ENCODE measurements at regions not wholly inside any gene's neighbourhood (a gene's known extent, or its start where the extent isn't known, plus 50 kb on each side); places are given as distances from the start of the nearest gene placed in this dataset.
"Not testable (repeated sequence)": the region's sequence is repeated elsewhere in the genome, so short reads cannot be mapped to it uniquely, and the experiment has no call there.

DNA sequence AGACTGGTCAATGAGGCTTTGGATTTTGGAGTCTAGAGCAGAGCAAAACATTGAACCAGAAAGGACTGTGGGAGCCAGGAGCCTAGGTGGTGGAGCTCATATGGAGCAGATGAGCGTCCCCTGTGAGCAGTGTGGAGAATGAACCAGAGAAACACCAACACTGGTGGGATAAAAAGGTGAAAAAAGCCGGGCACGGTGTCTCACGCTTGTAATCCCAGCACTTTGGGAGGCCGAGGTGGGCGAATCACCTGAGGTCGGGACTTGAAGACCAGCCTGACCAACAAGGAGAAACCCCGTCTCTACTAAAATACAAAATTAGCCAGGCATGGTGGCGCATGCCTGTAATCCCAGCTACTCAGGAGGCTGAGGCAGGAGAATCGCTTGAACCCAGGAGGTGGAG, 192.7 kb upstream of the CDH5 start:
- TF ChIP-seq, protein P1, sequence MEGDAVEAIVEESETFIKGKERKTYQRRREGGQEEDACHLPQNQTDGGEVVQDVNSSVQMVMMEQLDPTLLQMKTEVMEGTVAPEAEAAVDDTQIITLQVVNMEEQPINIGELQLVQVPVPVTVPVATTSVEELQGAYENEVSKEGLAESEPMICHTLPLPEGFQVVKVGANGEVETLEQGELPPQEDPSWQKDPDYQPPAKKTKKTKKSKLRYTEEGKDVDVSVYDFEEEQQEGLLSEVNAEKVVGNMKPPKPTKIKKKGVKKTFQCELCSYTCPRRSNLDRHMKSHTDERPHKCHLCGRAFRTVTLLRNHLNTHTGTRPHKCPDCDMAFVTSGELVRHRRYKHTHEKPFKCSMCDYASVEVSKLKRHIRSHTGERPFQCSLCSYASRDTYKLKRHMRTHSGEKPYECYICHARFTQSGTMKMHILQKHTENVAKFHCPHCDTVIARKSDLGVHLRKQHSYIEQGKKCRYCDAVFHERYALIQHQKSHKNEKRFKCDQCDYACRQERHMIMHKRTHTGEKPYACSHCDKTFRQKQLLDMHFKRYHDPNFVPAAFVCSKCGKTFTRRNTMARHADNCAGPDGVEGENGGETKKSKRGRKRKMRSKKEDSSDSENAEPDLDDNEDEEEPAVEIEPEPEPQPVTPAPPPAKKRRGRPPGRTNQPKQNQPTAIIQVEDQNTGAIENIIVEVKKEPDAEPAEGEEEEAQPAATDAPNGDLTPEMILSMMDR (IDR thresholded peaks at IDR 0.05 in 2 of 3, conservative IDR thresholded peaks at IDR 0.05 in 1 of 3; ENCODE audit: borderline replicate concordance in 1 of 3, insufficient read depth in 1 of 3, low read depth in 2 of 3, low read length in 2 of 3): not testable (repeated sequence)
- TF ChIP-seq, protein P2, sequence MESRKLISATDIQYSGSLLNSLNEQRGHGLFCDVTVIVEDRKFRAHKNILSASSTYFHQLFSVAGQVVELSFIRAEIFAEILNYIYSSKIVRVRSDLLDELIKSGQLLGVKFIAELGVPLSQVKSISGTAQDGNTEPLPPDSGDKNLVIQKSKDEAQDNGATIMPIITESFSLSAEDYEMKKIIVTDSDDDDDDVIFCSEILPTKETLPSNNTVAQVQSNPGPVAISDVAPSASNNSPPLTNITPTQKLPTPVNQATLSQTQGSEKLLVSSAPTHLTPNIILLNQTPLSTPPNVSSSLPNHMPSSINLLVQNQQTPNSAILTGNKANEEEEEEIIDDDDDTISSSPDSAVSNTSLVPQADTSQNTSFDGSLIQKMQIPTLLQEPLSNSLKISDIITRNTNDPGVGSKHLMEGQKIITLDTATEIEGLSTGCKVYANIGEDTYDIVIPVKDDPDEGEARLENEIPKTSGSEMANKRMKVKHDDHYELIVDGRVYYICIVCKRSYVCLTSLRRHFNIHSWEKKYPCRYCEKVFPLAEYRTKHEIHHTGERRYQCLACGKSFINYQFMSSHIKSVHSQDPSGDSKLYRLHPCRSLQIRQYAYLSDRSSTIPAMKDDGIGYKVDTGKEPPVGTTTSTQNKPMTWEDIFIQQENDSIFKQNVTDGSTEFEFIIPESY (IDR thresholded peaks at IDR 0.05; ENCODE audit: extremely low read depth, insufficient replicate concordance, low read length): not testable (repeated sequence)
- TF ChIP-seq POLR2A (IDR thresholded peaks at IDR 0.05; ENCODE audit: borderline replicate concordance, extremely low read depth, insufficient read depth, insufficient read length); POLR2AphosphoS5 (IDR thresholded peaks at IDR 0.05; ENCODE audit: low read depth, low read length); EZH2 (IDR thresholded peaks at IDR 0.05); SP1 (IDR thresholded peaks at IDR 0.05; ENCODE audit: low read depth); ZNF274 (IDR thresholded peaks at IDR 0.05; ENCODE audit: low read depth, low read length): not testable (repeated sequence)
- TF ChIP-seq, protein P3, sequence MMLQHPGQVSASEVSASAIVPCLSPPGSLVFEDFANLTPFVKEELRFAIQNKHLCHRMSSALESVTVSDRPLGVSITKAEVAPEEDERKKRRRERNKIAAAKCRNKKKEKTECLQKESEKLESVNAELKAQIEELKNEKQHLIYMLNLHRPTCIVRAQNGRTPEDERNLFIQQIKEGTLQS (IDR thresholded peaks at IDR 0.05): not testable (repeated sequence)
